CD14-positive monocyte (primary cell): ENCODE measurements at regions not wholly inside any gene's neighbourhood (a gene's known extent, or its start where the extent isn't known, plus 50 kb on each side); places are given as distances from the start of the nearest gene placed in this dataset.

Experiments used
- DNase-seq, 3 donors: peaks; one replicate each; pipeline ENCODE4 v3.0.0-alpha.2; 2011 to 2022
- H2AFZ ChIP-seq: 2 replicates; pipeline ENCODE4 v1.6.0; 2012; ENCODE audit warnings: mild to moderate bottlenecking, low read depth, low read length, inconsistent platforms; ENCODE audit not compliant: insufficient read depth, poor library complexity, severe bottlenecking
- H3K27ac ChIP-seq, 2 donors: 1 replicate in 1 of 2; 2 replicates in 1 of 2; pipeline ENCODE4 v1.5.1; 2012 to 2013; ENCODE audit warnings: low read length in 2 of 2, control low read depth in 1 of 2, inconsistent platforms in 1 of 2, low read depth in 1 of 2, mild to moderate bottlenecking in 1 of 2
- H3K27me3 ChIP-seq, 2 donors: one replicate each; pipeline versions ENCODE4 v1.6.0 to v1.6.1; 2011 to 2013; ENCODE audit warnings: low read length in 2 of 2; ENCODE audit not compliant: control insufficient read depth in 2 of 2, insufficient read depth in 2 of 2
- H3K36me3 ChIP-seq, 2 donors: replicated peaks in 1 of 2; 1 replicate in 1 of 2; 2 replicates in 1 of 2; pipeline versions ENCODE4 v1.5.1 to v1.6.1; 2012 to 2013; ENCODE audit warnings: low read length in 2 of 2, control low read depth in 1 of 2, inconsistent platforms in 1 of 2, mild to moderate bottlenecking in 1 of 2; ENCODE audit not compliant: insufficient read depth in 2 of 2, control insufficient read depth in 1 of 2
- H3K4me1 ChIP-seq, 2 donors: 1 replicate in 1 of 2; 2 replicates in 1 of 2; pipeline versions ENCODE4 v1.5.1 to v1.6.1; 2012 to 2013; ENCODE audit warnings: low read length in 2 of 2, control low read depth in 1 of 2, inconsistent platforms in 1 of 2, mild to moderate bottlenecking in 1 of 2, moderate library complexity in 1 of 2; ENCODE audit not compliant: insufficient read depth in 2 of 2, control insufficient read depth in 1 of 2
- H3K4me2 ChIP-seq: replicated peaks from 2 replicates; pipeline ENCODE3; 2012; ENCODE audit warnings: low read length, moderate library complexity, mild to moderate bottlenecking; ENCODE audit not compliant: poor library complexity, severe bottlenecking; ENCODE audit errors: extremely low read depth
- H3K4me3 ChIP-seq, 3 experiments: fragments of 200-600 bp in 1 of 3; sonication (generic) in 1 of 3; replicated peaks in 1 of 3; 1 replicate in 2 of 3; 2 replicates in 1 of 3; pipeline ENCODE4 v1.5.1; 2011 to 2013; ENCODE audit warnings: low read length in 3 of 3, mild to moderate bottlenecking in 3 of 3, control low read depth in 2 of 3, low read depth in 2 of 3, inconsistent platforms in 1 of 3, moderate library complexity in 1 of 3
- H3K79me2 ChIP-seq: 2 replicates; pipeline ENCODE4 v1.6.0; 2012; ENCODE audit warnings: mild to moderate bottlenecking, control low read depth, inconsistent platforms, low read length, moderate library complexity; ENCODE audit not compliant: insufficient read depth
- H3K9ac ChIP-seq: 2 replicates; pipeline ENCODE4 v1.6.0; 2017; ENCODE audit warnings: low read length, mild to moderate bottlenecking; ENCODE audit not compliant: insufficient read depth, poor library complexity, severe bottlenecking
- H3K9me3 ChIP-seq, 2 donors: replicated peaks in 1 of 2; 1 replicate in 1 of 2; 2 replicates in 1 of 2; pipeline versions ENCODE4 v1.5.1 to v1.6.1; 2012 to 2013; ENCODE audit warnings: low read length in 2 of 2, control low read depth in 1 of 2; ENCODE audit not compliant: control insufficient read depth in 1 of 2, insufficient read depth in 1 of 2
- H4K20me1 ChIP-seq: 2 replicates; pipeline ENCODE4 v1.6.0; 2012; ENCODE audit warnings: mild to moderate bottlenecking, low read length, control low read depth, moderate library complexity; ENCODE audit not compliant: insufficient read depth
- H3K27ac Mint-ChIP-seq, 7 donors: one replicate each; pipeline ENCODE4 v1.8.0; 2020; ENCODE audit warnings: mild to moderate bottlenecking in 7 of 7, mixed read lengths in 7 of 7, moderate library complexity in 6 of 7, inconsistent platforms in 2 of 7
- H3K27me3 Mint-ChIP-seq, 3 donors: one replicate each; pipeline ENCODE4 v1.8.0; 2021 to 2022; ENCODE audit warnings: low read depth in 3 of 3, mild to moderate bottlenecking in 3 of 3, mixed read lengths in 3 of 3, moderate library complexity in 3 of 3, inconsistent platforms in 1 of 3
- H3K36me3 Mint-ChIP-seq, 2 donors: one replicate each; pipeline ENCODE4 v1.8.0; 2020; ENCODE audit warnings: mixed read lengths in 2 of 2, inconsistent platforms in 1 of 2, mild to moderate bottlenecking in 1 of 2
- H3K4me1 Mint-ChIP-seq: one replicate; pipeline ENCODE4 v1.8.0; 2020; ENCODE audit warnings: mild to moderate bottlenecking, mixed read lengths
- H3K4me3 Mint-ChIP-seq, 2 donors: one replicate each; pipeline ENCODE4 v1.8.0; 2020; ENCODE audit warnings: mild to moderate bottlenecking in 2 of 2, mixed read lengths in 2 of 2, moderate library complexity in 1 of 2
- H3K9me3 Mint-ChIP-seq, 7 donors: one replicate each; pipeline ENCODE4 v1.8.0; 2020 to 2022; ENCODE audit warnings: mixed read lengths in 7 of 7, mild to moderate bottlenecking in 6 of 7, moderate library complexity in 6 of 7, inconsistent platforms in 2 of 7
- WGBS: methylation state at CpG from one replicate; pipeline ENCODE4 v1.1.5; 2013; ENCODE audit warnings: missing lambda C conversion rate; ENCODE audit not compliant: insufficient coverage; 5-methylcytosine and 5-hydroxymethylcytosine counted together
- intact Hi-C, 2 donors: fragments of 100-400 bp; cut with micrococcal nuclease; formaldehyde crosslinking; loops; one replicate each; pipeline versions ENCODE4 v1.15.0 to v1.15.1; 2023
- TF ChIP-seq, protein P1 (sequence below): fragments of 200-600 bp; IDR thresholded peaks from one replicate; pipeline ENCODE4 v1.8.0; 2022; ENCODE audit warnings: antibody characterized with exemption, mild to moderate bottlenecking

DNA sequence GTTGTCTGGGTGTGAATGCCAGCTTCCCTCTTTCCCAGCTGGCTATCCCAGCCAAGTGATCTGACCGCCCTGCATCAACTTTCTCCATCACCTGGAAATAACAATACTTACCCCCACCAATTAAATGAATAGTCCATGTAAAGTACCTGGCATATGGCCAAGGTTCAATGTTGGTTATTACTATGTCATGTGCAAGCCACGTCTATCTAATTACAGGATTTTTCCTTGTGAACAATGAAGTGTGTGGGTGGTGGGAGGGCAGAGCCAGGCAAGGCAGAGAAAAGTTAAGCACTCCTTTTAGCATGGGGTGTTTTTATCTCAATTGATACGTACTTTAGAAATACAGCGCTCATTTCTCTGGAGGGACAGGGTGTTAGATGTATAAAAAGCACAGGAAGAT is 121.1 kb downstream of the NHLRC3 start:
- Histone ChIP-seq H3K4me1 (no peaks in the 10 kb centered on the region), H3K27me3 (no peaks in the 10 kb centered on the region), H3K4me2 (no peak overlapping the region), H3K79me2 (no peaks in the 10 kb centered on the region), H3K36me3 (no peaks in the 10 kb centered on the region), H2AFZ (no peak overlapping the region), H3K9ac (no peak overlapping the region), H4K20me1 (no peaks in the 10 kb centered on the region), H3K9me3 (no peaks in the 10 kb centered on the region), H3K27ac (no peak overlapping the region), H3K4me3 (no peak overlapping the region)
- DNase-seq = no peak
- Mint-ChIP-seq H3K4me1 (no peaks in the 10 kb centered on the region), H3K27ac (no peak overlapping the region), H3K4me3 (no peak overlapping the region), H3K9me3 (peaks cover 0 to 4% (median 0%) of the 10 kb centered on the region in 7 donors), H3K36me3 (no peaks in the 10 kb centered on the region), H3K27me3 (peaks cover 1 to 5% (median 3%) of the 10 kb centered on the region in 3 donors)
- TF ChIP-seq, protein P1, sequence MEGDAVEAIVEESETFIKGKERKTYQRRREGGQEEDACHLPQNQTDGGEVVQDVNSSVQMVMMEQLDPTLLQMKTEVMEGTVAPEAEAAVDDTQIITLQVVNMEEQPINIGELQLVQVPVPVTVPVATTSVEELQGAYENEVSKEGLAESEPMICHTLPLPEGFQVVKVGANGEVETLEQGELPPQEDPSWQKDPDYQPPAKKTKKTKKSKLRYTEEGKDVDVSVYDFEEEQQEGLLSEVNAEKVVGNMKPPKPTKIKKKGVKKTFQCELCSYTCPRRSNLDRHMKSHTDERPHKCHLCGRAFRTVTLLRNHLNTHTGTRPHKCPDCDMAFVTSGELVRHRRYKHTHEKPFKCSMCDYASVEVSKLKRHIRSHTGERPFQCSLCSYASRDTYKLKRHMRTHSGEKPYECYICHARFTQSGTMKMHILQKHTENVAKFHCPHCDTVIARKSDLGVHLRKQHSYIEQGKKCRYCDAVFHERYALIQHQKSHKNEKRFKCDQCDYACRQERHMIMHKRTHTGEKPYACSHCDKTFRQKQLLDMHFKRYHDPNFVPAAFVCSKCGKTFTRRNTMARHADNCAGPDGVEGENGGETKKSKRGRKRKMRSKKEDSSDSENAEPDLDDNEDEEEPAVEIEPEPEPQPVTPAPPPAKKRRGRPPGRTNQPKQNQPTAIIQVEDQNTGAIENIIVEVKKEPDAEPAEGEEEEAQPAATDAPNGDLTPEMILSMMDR = no peak
- intact Hi-C loops = no loop called here
- 100% methylated on average over 1 of the region's 4 CpGs for WGBS

GRCh38 chr13:39159846-39160370 is 121.7 kb downstream of the NHLRC3 start:
- Mint-ChIP-seq H3K27ac (no peak overlapping the region), H3K36me3 (no peaks in the 10 kb centered on the region), H3K4me3 (no peak overlapping the region), H3K4me1 (no peaks in the 10 kb centered on the region), H3K9me3 (peaks cover 0 to 4% (median 0%) of the 10 kb centered on the region in 7 donors), H3K27me3 (peaks cover 1 to 5% (median 3%) of the 10 kb centered on the region in 3 donors)
- no peaks in the 10 kb centered on the region for H3K9me3 ChIP-seq
- DNase-seq = no peak
- H3K36me3 ChIP-seq = no peaks in the 10 kb centered on the region
- H3K9ac ChIP-seq = no peak overlapping the region
- no peaks in the 10 kb centered on the region for H3K4me1 ChIP-seq
- no peaks in the 10 kb centered on the region for H4K20me1 ChIP-seq
- H3K4me3 ChIP-seq = no peak overlapping the region
- WGBS = no CpG with 5 or more reads among the region's 1 CpG
- TF ChIP-seq, protein P1 = no peak
- H3K79me2 ChIP-seq = no peaks in the 10 kb centered on the region
- H3K27me3 ChIP-seq = no peaks in the 10 kb centered on the region
- H3K27ac ChIP-seq = no peak overlapping the region
- intact Hi-C loops = no loop called here
- no peak overlapping the region for H2AFZ ChIP-seq
- no peak overlapping the region for H3K4me2 ChIP-seq
